Fibroblast of the conjunctiva (primary cell): ENCODE measurements at regions not wholly inside any gene's neighbourhood (a gene's known extent, or its start where the extent isn't known, plus 50 kb on each side); places are given as distances from the start of the nearest gene placed in this dataset.

Experiments used
- DNase-seq: peaks from one replicate; pipeline ENCODE4 v3.0.0-alpha.2; 2010; ENCODE audit warnings: low read depth

- peak; percentile 71 for DNase-seq
Measured at GRCh38 chr5:170451747-170452365, 52.0 kb upstream of the KCNIP1 start.

- DNase-seq: no peak
Measured at GRCh38 chr5:170450061-170450669, 53.7 kb upstream of the KCNIP1 start.

GRCh38 chr5:170449232-170449631 is 54.6 kb upstream of the KCNIP1 start:
- no peak for DNase-seq

GRCh38 chr5:170448221-170448620 is 55.6 kb upstream of the KCNIP1 start:
- no peak for DNase-seq

- no peak for DNase-seq
Measured at GRCh38 chr5:170446365-170446764, 57.2 kb upstream of the KCNMB1 start.

GRCh38 chr5:170445936-170446335 is 56.8 kb upstream of the KCNMB1 start:
- DNase-seq: no peak

- no peak for DNase-seq
Measured at GRCh38 chr5:170444969-170445505, 55.9 kb upstream of the KCNMB1 start.

- DNase-seq: no peak
Measured at GRCh38 chr5:170444181-170444580, 55.0 kb upstream of the KCNMB1 start.

GRCh38 chr5:170443624-170444023 is 54.5 kb upstream of the KCNMB1 start:
- DNase-seq: no peak

GRCh38 chr5:170442921-170443320 is 53.8 kb upstream of the KCNMB1 start:
- no peak for DNase-seq

GRCh38 chr5:170442391-170442790 is 53.2 kb upstream of the KCNMB1 start:
- no peak for DNase-seq

- no peak for DNase-seq
Measured at GRCh38 chr5:170441393-170441784, 52.2 kb upstream of the KCNMB1 start.

GRCh38 chr5:170440771-170441392 is 51.7 kb upstream of the KCNMB1 start:
- no peak for DNase-seq

GRCh38 chr5:170439944-170440269 is 50.7 kb upstream of the KCNMB1 start:
- DNase-seq: no peak

- no peak for DNase-seq
Measured at GRCh38 chr5:170439223-170439943, 50.2 kb upstream of the KCNMB1 start.
